Testis (tissue), 2 donors: ENCODE measurements at regions not wholly inside any gene's neighbourhood (a gene's known extent, or its start where the extent isn't known, plus 50 kb on each side); places are given as distances from the start of the nearest gene placed in this dataset.

ENCODE experiments used
- POLR2A ChIP-seq: fragments of 450-650 bp; IDR thresholded peaks from one replicate; pipeline ENCODE4 v1.6.1; 2017; ENCODE audit warnings: antibody characterized with exemption, mild to moderate bottlenecking, moderate library complexity
- TF ChIP-seq, protein P1 (sequence below), 3 experiments: fragments of 450-650 bp in 2 of 3; fragments of 200-600 bp in 1 of 3; sonication (generic) in 1 of 3; IDR thresholded peaks; one replicate each; pipeline ENCODE4 v1.5.1; 2016 to 2019; ENCODE audit warnings: antibody characterized with exemption in 3 of 3, mild to moderate bottlenecking in 2 of 3, moderate library complexity in 1 of 3

DNA sequence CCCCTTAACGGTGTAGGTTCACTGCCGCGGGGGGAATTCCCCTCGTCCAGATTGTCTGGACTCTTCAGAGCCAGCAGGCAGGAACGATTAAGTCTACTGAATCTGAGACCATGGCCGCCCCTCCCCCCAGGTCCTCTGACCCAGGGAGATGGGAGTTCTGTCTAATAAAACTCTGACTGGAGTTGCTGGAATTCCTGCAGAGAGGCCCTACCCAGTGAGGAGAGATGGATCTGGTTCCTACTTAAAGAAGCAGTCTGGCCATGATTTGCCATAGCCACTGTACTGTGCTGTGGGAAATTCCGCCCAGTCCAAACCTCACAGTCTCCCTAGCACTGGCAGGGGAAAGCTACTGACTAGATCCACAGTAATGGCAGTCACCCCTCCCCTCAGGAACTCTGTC is 237.7 kb upstream of the RASA1 start:
- TF ChIP-seq, protein P1, sequence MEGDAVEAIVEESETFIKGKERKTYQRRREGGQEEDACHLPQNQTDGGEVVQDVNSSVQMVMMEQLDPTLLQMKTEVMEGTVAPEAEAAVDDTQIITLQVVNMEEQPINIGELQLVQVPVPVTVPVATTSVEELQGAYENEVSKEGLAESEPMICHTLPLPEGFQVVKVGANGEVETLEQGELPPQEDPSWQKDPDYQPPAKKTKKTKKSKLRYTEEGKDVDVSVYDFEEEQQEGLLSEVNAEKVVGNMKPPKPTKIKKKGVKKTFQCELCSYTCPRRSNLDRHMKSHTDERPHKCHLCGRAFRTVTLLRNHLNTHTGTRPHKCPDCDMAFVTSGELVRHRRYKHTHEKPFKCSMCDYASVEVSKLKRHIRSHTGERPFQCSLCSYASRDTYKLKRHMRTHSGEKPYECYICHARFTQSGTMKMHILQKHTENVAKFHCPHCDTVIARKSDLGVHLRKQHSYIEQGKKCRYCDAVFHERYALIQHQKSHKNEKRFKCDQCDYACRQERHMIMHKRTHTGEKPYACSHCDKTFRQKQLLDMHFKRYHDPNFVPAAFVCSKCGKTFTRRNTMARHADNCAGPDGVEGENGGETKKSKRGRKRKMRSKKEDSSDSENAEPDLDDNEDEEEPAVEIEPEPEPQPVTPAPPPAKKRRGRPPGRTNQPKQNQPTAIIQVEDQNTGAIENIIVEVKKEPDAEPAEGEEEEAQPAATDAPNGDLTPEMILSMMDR (IDR thresholded peaks at IDR 0.05), result no peak
- TF ChIP-seq POLR2A, result no peak
